GM23338 (cell line): ENCODE measurements at regions not wholly inside any gene's neighbourhood (a gene's known extent, or its start where the extent isn't known, plus 50 kb on each side); places are given as distances from the start of the nearest gene placed in this dataset.

Experiments used
- ATAC-seq: fragments of 200-7000 bp; cut with Tn5 transposase; 3 replicates; pipeline ENCODE4 v1.9.1; 2020
- DNase-seq: peaks from one replicate; pipeline ENCODE4 v3.0.0-alpha.2; 2015; ENCODE audit warnings: low spot score
- H2AFZ ChIP-seq: fragments of 200-600 bp; sonication (generic); 2 replicates; pipeline ENCODE4 v1.8.0; 2016; ENCODE audit warnings: antibody characterized with exemption, mild to moderate bottlenecking, moderate library complexity
- H3F3A ChIP-seq: fragments of 200-600 bp; sonication (generic); replicated peaks from 2 replicates; pipeline ENCODE4 v1.8.0; 2017; ENCODE audit warnings: antibody characterized with exemption, mixed run types, low read depth
- H3K27ac ChIP-seq: fragments of 200-600 bp; sonication (generic); 2 replicates; pipeline ENCODE4 v1.6.1; 2016; ENCODE audit warnings: low read depth
- H3K27me3 ChIP-seq: fragments of 200-600 bp; sonication (generic); 2 replicates; pipeline ENCODE4 v1.8.0; 2016; ENCODE audit warnings: mild to moderate bottlenecking, mixed run types, moderate library complexity; ENCODE audit not compliant: insufficient read depth
- H3K36me3 ChIP-seq: fragments of 200-600 bp; sonication (generic); 2 replicates; pipeline ENCODE4 v1.8.0; 2016; ENCODE audit warnings: mild to moderate bottlenecking; ENCODE audit not compliant: insufficient read depth
- H3K4me1 ChIP-seq: fragments of 200-600 bp; sonication (generic); 2 replicates; pipeline ENCODE4 v1.8.0; 2016; ENCODE audit warnings: mild to moderate bottlenecking, moderate library complexity; ENCODE audit not compliant: insufficient read depth
- H3K4me2 ChIP-seq: fragments of 200-600 bp; sonication (generic); 2 replicates; pipeline ENCODE4 v1.7.1; 2017; ENCODE audit warnings: mixed run types
- H3K4me3 ChIP-seq: fragments of 200-600 bp; sonication (generic); 2 replicates; pipeline ENCODE4 v1.6.1; 2016; ENCODE audit warnings: mixed run types
- H3K79me2 ChIP-seq: fragments of 200-600 bp; sonication (generic); replicated peaks from 2 replicates; pipeline ENCODE4 v1.8.0; 2017; ENCODE audit warnings: mild to moderate bottlenecking; ENCODE audit not compliant: insufficient read depth
- H3K9me2 ChIP-seq: fragments of 200-600 bp; sonication (generic); 2 replicates; pipeline ENCODE4 v1.8.0; 2017; ENCODE audit not compliant: insufficient read depth
- H4K20me1 ChIP-seq: fragments of 200-600 bp; sonication (generic); replicated peaks from 2 replicates; pipeline ENCODE4 v1.8.0; 2017; ENCODE audit warnings: mild to moderate bottlenecking; ENCODE audit not compliant: insufficient read depth
- H3K27ac Mint-ChIP-seq: 2 replicates; pipeline ENCODE4 v1.8.0; 2020; ENCODE audit warnings: inconsistent platforms, mild to moderate bottlenecking, moderate library complexity, mixed read lengths
- H3K27me3 Mint-ChIP-seq: 3 replicates; pipeline ENCODE4 v1.8.0; 2022; ENCODE audit warnings: low read depth, mild to moderate bottlenecking, moderate library complexity, mixed read lengths, inconsistent platforms; ENCODE audit not compliant: insufficient read depth, poor library complexity
- H3K36me3 Mint-ChIP-seq: 3 replicates; pipeline ENCODE4 v1.8.0; 2021; ENCODE audit warnings: low read depth, mild to moderate bottlenecking, inconsistent platforms, moderate library complexity, mixed read lengths
- H3K4me1 Mint-ChIP-seq: 3 replicates; pipeline ENCODE4 v1.8.0; 2020; ENCODE audit warnings: mild to moderate bottlenecking, inconsistent platforms, mixed read lengths
- H3K4me3 Mint-ChIP-seq: 3 replicates; pipeline ENCODE4 v1.8.0; 2021; ENCODE audit warnings: moderate library complexity, mild to moderate bottlenecking, inconsistent platforms, mixed read lengths
- H3K9me3 Mint-ChIP-seq: 3 replicates; pipeline ENCODE4 v1.8.0; 2020; ENCODE audit warnings: moderate library complexity, mild to moderate bottlenecking, inconsistent platforms, mixed read lengths
- CTCF ChIP-seq, 2 experiments: fragments of 200-600 bp in 1 of 2; sonication (generic) in 1 of 2; conservative IDR thresholded peaks; 2 replicates each; pipeline versions ENCODE4 v1.5.1 to v1.6.1; 2016 to 2017; ENCODE audit warnings: antibody characterized with exemption in 2 of 2, low read depth in 2 of 2, mild to moderate bottlenecking in 2 of 2, moderate library complexity in 1 of 2
- ETS1 ChIP-seq: IDR thresholded peaks from 2 replicates; pipeline ENCODE4 v1.6.1; 2016; ENCODE audit warnings: antibody characterized with exemption
- EZH2 ChIP-seq: fragments of 200-600 bp; sonication (generic); IDR thresholded peaks from one replicate; pipeline ENCODE4 v1.8.0; 2017; ENCODE audit warnings: antibody characterized with exemption, mild to moderate bottlenecking, low read depth; ENCODE audit not compliant: unreplicated experiment
- EZH2phosphoT487 ChIP-seq: fragments of 200-600 bp; sonication (generic); IDR thresholded peaks from one replicate; pipeline ENCODE4 v1.8.1; 2018; ENCODE audit warnings: antibody characterized with exemption; ENCODE audit not compliant: unreplicated experiment
- JUNB ChIP-seq: IDR thresholded peaks from one replicate; pipeline ENCODE4 v1.6.1; 2016; ENCODE audit warnings: antibody characterized with exemption; ENCODE audit not compliant: unreplicated experiment
- POLR2AphosphoS5 ChIP-seq: IDR thresholded peaks from 2 replicates; pipeline ENCODE4 v1.6.1; 2016; ENCODE audit warnings: antibody characterized with exemption, low read depth
- REST ChIP-seq: IDR thresholded peaks from one replicate; pipeline ENCODE4 v1.6.1; 2018; ENCODE audit warnings: antibody characterized with exemption; ENCODE audit not compliant: unreplicated experiment
- STAT1 ChIP-seq: IDR thresholded peaks from one replicate; pipeline ENCODE4 v1.6.1; 2016; ENCODE audit warnings: antibody characterized with exemption; ENCODE audit not compliant: unreplicated experiment
- ZNF331 ChIP-seq: fragments of 250-450 bp; sonication (Bioruptor Pico); IDR thresholded peaks from 2 replicates; pipeline ENCODE4 v1.5.0; 2020; ENCODE audit warnings: low read depth, mild to moderate bottlenecking, moderate library complexity

GRCh38 chr1:87560601-87561360 is 232.1 kb downstream of the LMO4 start:
- TF ChIP-seq CTCF (conservative IDR thresholded peaks at IDR 0.05; ENCODE audit: low read depth in 2 of 2) (no peak), ZNF331 (CRISPR knock-in tag) (no peak)
- H3K4me2 ChIP-seq = no peak overlapping the region
- no peaks in the 10 kb centered on the region for H3K36me3 Mint-ChIP-seq
- H3K79me2 ChIP-seq = no peaks in the 10 kb centered on the region
- no peaks in the 10 kb centered on the region; the same call in 2 of the 3 replicates for H3K9me3 Mint-ChIP-seq
- no peak overlapping the region for H3K27ac ChIP-seq
- no peaks in the 10 kb centered on the region for H3F3A ChIP-seq
- no peaks in the 10 kb centered on the region for H3K4me1 ChIP-seq
- no peak overlapping the region for H2AFZ ChIP-seq
- H3K27ac Mint-ChIP-seq = no peak overlapping the region
- no peaks in the 10 kb centered on the region for H4K20me1 ChIP-seq
- DNase-seq = no peak
- H3K27me3 Mint-ChIP-seq = no peaks in the 10 kb centered on the region
- no peak for ATAC-seq
- H3K4me3 ChIP-seq = no peak overlapping the region
- no peaks in the 10 kb centered on the region; the same call in 1 of the 2 replicates for H3K9me2 ChIP-seq
- no peaks in the 10 kb centered on the region for H3K27me3 ChIP-seq
- H3K36me3 ChIP-seq = no peaks in the 10 kb centered on the region
- no peak overlapping the region for H3K4me3 Mint-ChIP-seq
- no peaks in the 10 kb centered on the region for H3K4me1 Mint-ChIP-seq

GRCh38 chr1:87563211-87563610 is 234.5 kb downstream of the LMO4 start:
- ATAC-seq (no peak), DNase-seq (no peak)
- H3K4me1 ChIP-seq = no peaks in the 10 kb centered on the region
- no peaks in the 10 kb centered on the region for H3K79me2 ChIP-seq
- Mint-ChIP-seq H3K9me3 (no peaks in the 10 kb centered on the region), H3K36me3 (no peaks in the 10 kb centered on the region), H3K27ac (no peak overlapping the region), H3K4me1 (no peaks in the 10 kb centered on the region), H3K27me3 (no peaks in the 10 kb centered on the region), H3K4me3 (no peak overlapping the region)
- no peaks in the 10 kb centered on the region for H3K27me3 ChIP-seq
- no peaks in the 10 kb centered on the region for H3K36me3 ChIP-seq
- no peaks in the 10 kb centered on the region for H3K9me2 ChIP-seq
- H3K4me2 ChIP-seq = no peak overlapping the region
- H3F3A ChIP-seq = no peaks in the 10 kb centered on the region
- H3K27ac ChIP-seq = no peak overlapping the region
- no peaks in the 10 kb centered on the region for H4K20me1 ChIP-seq
- no peak overlapping the region for H3K4me3 ChIP-seq
- no peak overlapping the region for H2AFZ ChIP-seq
- TF ChIP-seq STAT1 (no peak), EZH2phosphoT487 (no peak), POLR2AphosphoS5 (no peak), EZH2 (no peak), JUNB (no peak), ZNF331 (CRISPR knock-in tag) (no peak), REST (no peak), ETS1 (no peak)
